ENCODE measurements at regions not wholly inside any gene's neighbourhood (a gene's known extent, or its start where the extent isn't known, plus 50 kb on each side); places are given as distances from the start of the nearest gene placed in this dataset.
"Not testable (repeated sequence)": the region's sequence is repeated elsewhere in the genome, so short reads cannot be mapped to it uniquely, and the experiment has no call there.

DNA sequence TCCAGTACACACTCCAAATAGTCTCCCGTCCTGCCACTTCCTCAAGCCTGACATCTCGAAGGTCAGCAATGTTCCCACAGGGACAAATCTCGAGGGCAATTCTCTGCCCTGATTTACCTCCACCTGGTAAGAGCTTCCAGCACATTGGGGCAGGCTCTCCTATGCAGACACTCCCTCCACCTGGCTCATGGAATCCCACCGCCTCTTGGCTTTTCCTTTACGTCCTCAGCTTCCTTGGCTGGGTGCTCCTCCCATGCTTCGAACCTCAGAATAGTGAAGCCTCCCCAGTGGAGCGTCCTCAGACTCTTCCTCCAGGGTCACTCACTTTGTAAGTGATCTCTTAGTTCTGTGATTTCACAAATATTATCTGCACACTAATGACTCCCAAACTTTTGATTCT, 205.2 kb upstream of the ECI2 start:
- 72 to 91% methylated on average over 5 to 7 of the region's 7 CpGs for WGBS, 2 donors (ENCODE audit: low coverage in 1 of 2)
- Histone ChIP-seq H3K4me1 (peaks cover 0 to 15% (median 6%) of the 10 kb centered on the region in 4 donors), H3K27ac (no peak overlapping the region), H3K36me3 (no peaks in the 10 kb centered on the region), H3K4me3 (no peak overlapping the region), H3K9me3 (no peaks in the 10 kb centered on the region), H3K27me3 (no peaks in the 10 kb centered on the region)
- TF ChIP-seq POLR2AphosphoS5 (IDR thresholded peaks at IDR 0.05) (no peak), POLR2A (IDR thresholded peaks at IDR 0.05) (no peak), EP300 (IDR thresholded peaks at IDR 0.05; ENCODE audit: low read depth) (no peak)
- TF ChIP-seq, protein P1, sequence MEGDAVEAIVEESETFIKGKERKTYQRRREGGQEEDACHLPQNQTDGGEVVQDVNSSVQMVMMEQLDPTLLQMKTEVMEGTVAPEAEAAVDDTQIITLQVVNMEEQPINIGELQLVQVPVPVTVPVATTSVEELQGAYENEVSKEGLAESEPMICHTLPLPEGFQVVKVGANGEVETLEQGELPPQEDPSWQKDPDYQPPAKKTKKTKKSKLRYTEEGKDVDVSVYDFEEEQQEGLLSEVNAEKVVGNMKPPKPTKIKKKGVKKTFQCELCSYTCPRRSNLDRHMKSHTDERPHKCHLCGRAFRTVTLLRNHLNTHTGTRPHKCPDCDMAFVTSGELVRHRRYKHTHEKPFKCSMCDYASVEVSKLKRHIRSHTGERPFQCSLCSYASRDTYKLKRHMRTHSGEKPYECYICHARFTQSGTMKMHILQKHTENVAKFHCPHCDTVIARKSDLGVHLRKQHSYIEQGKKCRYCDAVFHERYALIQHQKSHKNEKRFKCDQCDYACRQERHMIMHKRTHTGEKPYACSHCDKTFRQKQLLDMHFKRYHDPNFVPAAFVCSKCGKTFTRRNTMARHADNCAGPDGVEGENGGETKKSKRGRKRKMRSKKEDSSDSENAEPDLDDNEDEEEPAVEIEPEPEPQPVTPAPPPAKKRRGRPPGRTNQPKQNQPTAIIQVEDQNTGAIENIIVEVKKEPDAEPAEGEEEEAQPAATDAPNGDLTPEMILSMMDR (IDR thresholded peaks at IDR 0.05) = no peak
- in situ Hi-C loops (cut with MboI; ENCODE audit: low pct_ligation_motif_present in 1 of 4, low pct_unique_long_range_greater_than_20kb in 1 of 4, low sequenced_read_pairs in 3 of 4) (no loop called here), intact Hi-C loops (cut with DNase I; ENCODE audit: low total_unique reads) (no loop called here)
- DNase-seq = no peak

DNA sequence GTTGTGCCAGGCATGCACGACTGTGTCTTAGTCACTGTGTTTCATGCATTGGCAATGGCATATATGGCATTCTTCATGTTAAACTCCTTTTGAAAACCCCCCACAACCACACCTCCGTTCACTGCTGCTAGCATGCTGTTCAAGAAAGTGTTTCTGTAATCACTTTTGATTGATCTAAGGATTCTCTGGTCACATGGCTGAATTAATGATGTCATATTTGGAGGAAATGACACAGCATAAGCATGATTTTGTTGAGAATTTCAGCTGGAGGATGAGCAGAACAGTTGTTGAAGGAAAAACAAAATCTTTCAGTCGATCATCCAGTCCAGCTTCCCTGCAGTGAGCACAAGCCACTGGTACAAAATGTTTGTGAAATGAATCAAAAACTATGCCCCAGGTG, 203.5 kb upstream of the ECI2 start:
- WGBS, 2 donors (ENCODE audit: low coverage in 1 of 2) = 86 to 93% methylated on average over 3 of the region's 3 CpGs
- intact Hi-C loops (cut with DNase I; ENCODE audit: low total_unique reads) = no loop called here
- in situ Hi-C loops (cut with MboI; ENCODE audit: low pct_ligation_motif_present in 1 of 4, low pct_unique_long_range_greater_than_20kb in 1 of 4, low sequenced_read_pairs in 3 of 4) = no loop called here

DNA sequence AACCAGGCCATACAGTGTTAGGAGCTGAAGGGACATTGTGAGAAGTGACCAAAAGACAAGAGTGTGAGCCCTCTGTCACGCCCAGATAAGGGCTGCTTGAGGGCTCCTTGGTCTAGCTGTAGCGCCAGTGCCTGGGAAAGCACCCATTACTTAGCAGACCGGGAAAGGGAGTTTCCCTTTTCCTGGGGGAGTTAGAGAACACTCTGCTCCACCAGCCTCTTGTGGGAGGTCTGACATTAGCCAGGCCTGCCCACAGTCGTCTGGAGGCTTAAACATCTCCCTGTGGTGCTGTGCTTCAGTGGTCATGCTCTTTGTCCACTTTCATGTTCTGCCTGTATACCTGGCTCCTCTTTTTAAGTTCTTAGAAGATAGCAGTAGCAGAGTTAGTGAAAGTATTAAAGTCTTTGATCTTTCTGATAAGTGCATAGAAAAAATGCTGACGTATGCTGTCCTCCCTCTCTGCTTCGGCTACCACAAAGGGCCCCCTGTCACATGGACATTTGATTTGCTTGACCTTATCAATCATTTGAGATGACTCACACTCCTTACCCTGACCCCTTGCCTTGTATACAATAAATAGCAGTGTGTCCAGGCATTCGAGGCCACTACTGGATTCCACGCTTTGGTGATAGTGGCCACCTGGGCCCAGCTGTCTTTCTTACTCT, 201.5 kb upstream of the ECI2 start:
- no peak overlapping the region for H3K4me3 ChIP-seq
- H3K4me1 ChIP-seq = peaks cover 0 to 13% (median 3%) of the 10 kb centered on the region in 4 donors
- intact Hi-C loops (cut with DNase I; ENCODE audit: low total_unique reads) (no loop called here), in situ Hi-C loops (cut with MboI; ENCODE audit: low pct_ligation_motif_present in 1 of 4, low pct_unique_long_range_greater_than_20kb in 1 of 4, low sequenced_read_pairs in 3 of 4) (no loop called here)
- no peak for DNase-seq
- no peak overlapping the region for H3K27ac ChIP-seq
- no peaks in the 10 kb centered on the region for H3K9me3 ChIP-seq
- H3K36me3 ChIP-seq = no peaks in the 10 kb centered on the region
- TF ChIP-seq POLR2AphosphoS5 (IDR thresholded peaks at IDR 0.05) = peak in 2 of 3 donors; percentile 48 to 80
- TF ChIP-seq, protein P1 (IDR thresholded peaks at IDR 0.05) = no peak
- 61 to 68% methylated on average over 4 to 8 of the region's 8 CpGs for WGBS, 2 donors (ENCODE audit: low coverage in 1 of 2)
- no peaks in the 10 kb centered on the region for H3K27me3 ChIP-seq

More for the DNA sequence above, 203.5 kb upstream of the ECI2 start:
- TF ChIP-seq POLR2A (IDR thresholded peaks at IDR 0.05) = no peak
- TF ChIP-seq, protein P1 (IDR thresholded peaks at IDR 0.05) = no peak
- no peak for TF ChIP-seq EP300 (IDR thresholded peaks at IDR 0.05; ENCODE audit: low read depth)
- TF ChIP-seq POLR2AphosphoS5 (IDR thresholded peaks at IDR 0.05) = no peak
- no peak overlapping the region for H3K4me3 ChIP-seq
- H3K27me3 ChIP-seq = no peaks in the 10 kb centered on the region
- no peaks in the 10 kb centered on the region for H3K9me3 ChIP-seq
- H3K4me1 ChIP-seq = peaks cover 0 to 15% (median 6%) of the 10 kb centered on the region in 4 donors
- H3K27ac ChIP-seq = no peak overlapping the region
- H3K36me3 ChIP-seq = no peaks in the 10 kb centered on the region
- DNase-seq = no peak

DNA sequence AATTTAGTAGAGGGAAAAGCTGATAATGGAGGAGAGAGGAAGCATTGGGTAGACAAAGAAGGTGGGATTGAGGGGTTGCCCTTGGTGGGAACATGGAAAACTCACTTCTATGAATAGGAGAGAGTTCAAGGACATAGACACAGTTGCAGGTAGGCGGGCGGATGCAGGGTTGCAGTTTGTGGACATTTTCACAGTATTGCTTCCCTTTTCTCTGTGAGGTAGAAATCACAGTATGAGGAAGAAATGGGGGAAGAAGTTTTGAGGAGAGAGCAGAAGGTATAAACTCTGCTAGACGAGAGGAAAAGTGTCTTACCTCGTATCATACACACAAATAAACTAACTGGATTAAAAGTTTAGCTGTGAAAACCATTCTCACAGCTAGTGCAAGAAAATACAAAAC, 200.7 kb upstream of the ECI2 start:
- H3K36me3 ChIP-seq = no peaks in the 10 kb centered on the region
- intact Hi-C loops (cut with DNase I; ENCODE audit: low total_unique reads) (no loop called here), in situ Hi-C loops (cut with MboI; ENCODE audit: low pct_ligation_motif_present in 1 of 4, low pct_unique_long_range_greater_than_20kb in 1 of 4, low sequenced_read_pairs in 3 of 4) (no loop called here)
- no peaks in the 10 kb centered on the region for H3K9me3 ChIP-seq
- DNase-seq = no peak
- 72 to 95% methylated on average over 4 of the region's 4 CpGs for WGBS, 2 donors (ENCODE audit: low coverage in 1 of 2)
- H3K4me1 ChIP-seq = peaks cover 0 to 5% (median 2%) of the 10 kb centered on the region in 4 donors
- no peak overlapping the region for H3K4me3 ChIP-seq
- H3K27ac ChIP-seq = no peak overlapping the region
- no peaks in the 10 kb centered on the region for H3K27me3 ChIP-seq
- no peak for TF ChIP-seq POLR2AphosphoS5 (IDR thresholded peaks at IDR 0.05)
- TF ChIP-seq, protein P1 (IDR thresholded peaks at IDR 0.05) = no peak
- no peak for TF ChIP-seq EP300 (IDR thresholded peaks at IDR 0.05; ENCODE audit: low read depth)
- no peak for TF ChIP-seq POLR2A (IDR thresholded peaks at IDR 0.05)

DNA sequence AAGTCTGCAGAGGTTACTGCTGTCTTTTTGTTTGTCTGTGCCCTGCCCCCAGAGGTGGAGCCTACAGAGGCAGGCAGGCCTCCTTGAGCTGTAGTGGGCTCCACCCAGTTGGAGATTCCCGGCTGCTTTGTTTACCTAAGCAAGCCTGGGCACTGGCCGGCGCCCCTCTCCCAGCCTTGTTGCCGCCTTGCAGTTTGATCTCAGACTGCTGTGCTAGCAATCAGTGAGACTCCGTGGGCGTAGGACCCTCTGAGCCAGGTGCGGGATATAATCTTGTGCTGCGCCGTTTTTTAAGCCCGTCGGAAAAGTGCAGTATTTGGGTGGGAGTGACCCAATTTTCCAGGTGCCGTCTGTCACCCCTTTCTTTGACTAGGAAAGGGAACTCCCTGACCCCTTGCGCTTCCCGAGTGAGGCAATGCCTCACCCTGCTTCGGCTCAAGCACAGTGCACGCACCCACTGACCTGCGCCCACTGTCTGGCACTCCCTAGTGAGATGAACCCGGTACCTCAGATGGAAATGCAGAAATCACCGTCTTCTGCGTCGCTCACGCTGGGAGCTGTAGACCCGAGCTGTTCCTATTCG, 198.9 kb upstream of the ECI2 start:
- H3K36me3 ChIP-seq; H3K4me1 ChIP-seq; intact Hi-C loops (cut with DNase I; ENCODE audit: low total_unique reads); in situ Hi-C loops (cut with MboI; ENCODE audit: low pct_ligation_motif_present in 1 of 4, low pct_unique_long_range_greater_than_20kb in 1 of 4, low sequenced_read_pairs in 3 of 4); H3K9me3 ChIP-seq; H3K27me3 ChIP-seq: not testable (repeated sequence)
- peak overlapping the region in 1 of 4 donors; percentile 10 for H3K27ac ChIP-seq
- peak; percentile 67 for DNase-seq
- WGBS, 2 donors (ENCODE audit: low coverage in 1 of 2) = 54 to 64% methylated on average over 4 to 24 of the region's 24 CpGs
- peak overlapping the region in 3 of 4 donors; percentile 12 to 34 (median 16) for H3K4me3 ChIP-seq

Data from transverse colon (tissue), 4 donors.